Activated CD4-positive, alpha-beta T cell treated with anti-CD3 and anti-CD28 coated beads for 1 hour (primary cell): ENCODE measurements at regions not wholly inside any gene's neighbourhood (a gene's known extent, or its start where the extent isn't known, plus 50 kb on each side); places are given as distances from the start of the nearest gene placed in this dataset.
A peak's percentile ranks its signal among the peaks of the same experiment; 100 is the strongest.
"Not testable (repeated sequence)": the region's sequence is repeated elsewhere in the genome, so short reads cannot be mapped to it uniquely, and the experiment has no call there.

Experiments used
- DNase-seq: peaks from one replicate; pipeline ENCODE4 v3.0.0-alpha.2; 2020

- DNase-seq = not testable (repeated sequence)
These were observed 54.1 kb upstream of the NBPF9 start for GRCh38 chr1:149157409-149157808.

GRCh38 chr1:149158308-149158707, 55.0 kb upstream of the NBPF9 start:
- not testable (repeated sequence) for DNase-seq

- not testable (repeated sequence) for DNase-seq
These were observed 59.7 kb upstream of the NBPF9 start for GRCh38 chr1:149163063-149163444.

GRCh38 chr1:149174765-149175164, 71.4 kb upstream of the NBPF9 start:
- not testable (repeated sequence) for DNase-seq

GRCh38 chr1:149175812-149176211, 72.5 kb upstream of the NBPF9 start:
- DNase-seq = not testable (repeated sequence)

GRCh38 chr1:149176453-149177316, 73.3 kb upstream of the NBPF9 start:
- DNase-seq = peak; percentile 62

- not testable (repeated sequence) for DNase-seq
These were observed 87.4 kb upstream of the NBPF9 start for GRCh38 chr1:149190742-149191141.

- DNase-seq = not testable (repeated sequence)
These were observed 93.3 kb upstream of the NBPF9 start for GRCh38 chr1:149196651-149197050.

GRCh38 chr1:149200567-149200966, 97.2 kb upstream of the NBPF9 start:
- DNase-seq = not testable (repeated sequence)

GRCh38 chr1:149202283-149202682, 98.9 kb upstream of the NBPF9 start:
- not testable (repeated sequence) for DNase-seq

- not testable (repeated sequence) for DNase-seq
These were observed 101.0 kb upstream of the NBPF9 start for GRCh38 chr1:149204396-149204795.

- not testable (repeated sequence) for DNase-seq
These were observed 105.5 kb upstream of the NBPF9 start for GRCh38 chr1:149208836-149209235.

GRCh38 chr1:149211757-149212420, 108.5 kb upstream of the NBPF9 start:
- not testable (repeated sequence) for DNase-seq

- not testable (repeated sequence) for DNase-seq
These were observed 109.6 kb upstream of the NBPF9 start for GRCh38 chr1:149212946-149213345.

GRCh38 chr1:149213673-149214072, 110.3 kb upstream of the NBPF9 start:
- DNase-seq = not testable (repeated sequence)

GRCh38 chr1:149218080-149218988, 115.0 kb upstream of the NBPF9 start:
- not testable (repeated sequence) for DNase-seq

GRCh38 chr1:149219539-149219938, 116.2 kb upstream of the NBPF9 start:
- DNase-seq = not testable (repeated sequence)

- not testable (repeated sequence) for DNase-seq
These were observed 117.2 kb upstream of the NBPF9 start for GRCh38 chr1:149220463-149221074.

- not testable (repeated sequence) for DNase-seq
These were observed 124.7 kb upstream of the NBPF9 start for GRCh38 chr1:149227933-149228665.

GRCh38 chr1:149228672-149229585, 125.6 kb upstream of the NBPF9 start:
- not testable (repeated sequence) for DNase-seq
